Panc1 (cell line): ENCODE measurements at regions not wholly inside any gene's neighbourhood (a gene's known extent, or its start where the extent isn't known, plus 50 kb on each side); places are given as distances from the start of the nearest gene placed in this dataset.

Source experiments
- ATAC-seq: fragments of 200-7000 bp; cut with Tn5 transposase; 2 replicates; pipeline ENCODE4 v1.9.1; 2020; ENCODE audit warnings: mild to moderate bottlenecking, moderate library complexity
- BruUV-seq: library from RNA; stranded (reverse); fragments of 400-500 nt; replicated peaks from 2 replicates; lab custom pipeline; 2021; lab: Mats Ljungman, UMichigan
- CTCF ChIA-PET: fragments of 300-600 bp; sonication (Branson Sonifier 250); formaldehyde crosslinking; loops from one replicate; lab custom pipeline; 2022; ENCODE audit warnings: antibody characterized with exemption; lab: Charles Lee
- POLR2A ChIA-PET: fragments of 300-600 bp; sonication (Branson Sonifier 250); formaldehyde crosslinking; loops from one replicate; lab custom pipeline; 2022; ENCODE audit warnings: antibody characterized with exemption; lab: Charles Lee
- DNase-seq: peaks from one replicate; pipeline ENCODE4 v3.0.0-alpha.2; 2010; ENCODE audit warnings: low read depth, low spot score
- H3K27ac ChIP-seq: 2 replicates; pipeline ENCODE4 v1.5.1; 2011; ENCODE audit warnings: mild to moderate bottlenecking, low read length, inconsistent platforms
- H3K27me3 ChIP-seq: fragments of 200-500 bp; sonication (Bioruptor generic); 2 replicates; pipeline ENCODE4 v1.6.0; 2014; ENCODE audit warnings: low read length, inconsistent platforms; ENCODE audit not compliant: control insufficient read depth, insufficient read depth
- H3K36me3 ChIP-seq: fragments of 200-500 bp; sonication (Bioruptor generic); 2 replicates; pipeline ENCODE4 v1.5.1; 2014; ENCODE audit warnings: inconsistent platforms, mild to moderate bottlenecking, low read length, moderate library complexity; ENCODE audit not compliant: control insufficient read depth, insufficient read depth
- H3K4me1 ChIP-seq: 2 replicates; pipeline ENCODE4 v1.5.1; 2011; ENCODE audit warnings: inconsistent platforms, mild to moderate bottlenecking, low read length, moderate library complexity; ENCODE audit not compliant: control insufficient read depth, insufficient read depth
- H3K4me3 ChIP-seq, 2 experiments: 2 replicates each; pipeline ENCODE4 v1.5.1; 2011 to 2012; ENCODE audit warnings: low read depth in 2 of 2, low read length in 2 of 2, mild to moderate bottlenecking in 2 of 2, inconsistent platforms in 1 of 2, moderate library complexity in 1 of 2
- H3K9me3 ChIP-seq: fragments of 200-500 bp; sonication (Bioruptor generic); 2 replicates; pipeline ENCODE4 v1.5.1; 2014; ENCODE audit warnings: low read depth, mild to moderate bottlenecking, inconsistent platforms, low read length, moderate library complexity; ENCODE audit not compliant: control insufficient read depth, insufficient read depth
- POLR2AphosphoS5 ChIP-seq: IDR thresholded peaks from 2 replicates; pipeline ENCODE4 v1.6.1; 2012; ENCODE audit warnings: mild to moderate bottlenecking, low read depth, low read length, moderate library complexity
- SIN3A ChIP-seq: IDR thresholded peaks from 2 replicates; pipeline ENCODE4 v1.6.1; 2012; ENCODE audit warnings: low read depth, mild to moderate bottlenecking, low read length, moderate library complexity, borderline replicate concordance; ENCODE audit not compliant: insufficient read depth
- TCF7L2 ChIP-seq: IDR thresholded peaks from 2 replicates; pipeline ENCODE4 v1.6.1; 2011; ENCODE audit warnings: mild to moderate bottlenecking, low read depth, low read length, inconsistent platforms
- in situ Hi-C: cut with HindIII; loops from 2 replicates; pipeline ENCODE4 v1.10.0; 2016; ENCODE audit warnings: low sequenced_read_pairs, low pct_unique_long_range_greater_than_20kb
- intact Hi-C: fragments of 100-400 bp; cut with micrococcal nuclease; formaldehyde crosslinking; loops from one replicate; pipeline ENCODE4 v1.10.0; 2022; ENCODE audit not compliant: unreplicated experiment
- TF ChIP-seq, protein P1 (sequence below), 2 experiments: IDR thresholded peaks; 2 replicates each; pipeline ENCODE4 v1.6.1; 2011 to 2012; ENCODE audit warnings: low read depth in 2 of 2, control low read depth in 1 of 2, low read length in 1 of 2, mild to moderate bottlenecking in 1 of 2, moderate library complexity in 1 of 2; ENCODE audit not compliant: insufficient read depth in 1 of 2
- TF ChIP-seq, protein P2 (sequence below): fragments of 450-650 bp; IDR thresholded peaks from 2 replicates; pipeline ENCODE4 v1.5.1; 2017; ENCODE audit warnings: mild to moderate bottlenecking

DNA sequence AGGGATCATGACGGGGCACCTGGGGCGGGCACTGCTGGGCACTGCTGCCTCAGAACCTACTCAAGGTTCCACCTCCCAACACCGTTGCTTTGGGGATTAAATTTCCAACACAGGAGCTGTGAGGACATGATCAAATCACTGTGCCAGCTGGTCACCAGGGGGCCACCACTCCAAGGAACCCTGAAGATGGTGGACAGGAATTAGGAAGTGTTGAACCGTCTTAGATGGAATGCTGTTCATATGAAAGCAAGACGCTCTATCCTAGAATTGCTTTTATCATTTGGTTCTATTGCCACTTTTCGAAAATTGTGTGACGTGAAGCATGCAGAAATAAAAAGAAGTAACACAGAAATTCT, 140.3 kb downstream of the DLL1 start:
- intact Hi-C loops = no loop called here
- H3K4me1 ChIP-seq = peaks cover 14% of the 10 kb centered on the region
- ChIA-PET POLR2A (no interaction called here), CTCF (interaction anchor here (1.1 kb wide), 1 partner anchor 20 kb away, joined by 4 read pairs; no protein-coding TSS in a partner anchor)
- no peaks in the 10 kb centered on the region for H3K36me3 ChIP-seq
- no peak overlapping the region for H3K4me3 ChIP-seq
- ATAC-seq = no peak
- no peak for DNase-seq
- BruUV-seq = no TSS peak
- H3K27me3 ChIP-seq = no peaks in the 10 kb centered on the region
- TF ChIP-seq TCF7L2 (no peak), SIN3A (no peak), POLR2AphosphoS5 (no peak)
- TF ChIP-seq, protein P1, sequence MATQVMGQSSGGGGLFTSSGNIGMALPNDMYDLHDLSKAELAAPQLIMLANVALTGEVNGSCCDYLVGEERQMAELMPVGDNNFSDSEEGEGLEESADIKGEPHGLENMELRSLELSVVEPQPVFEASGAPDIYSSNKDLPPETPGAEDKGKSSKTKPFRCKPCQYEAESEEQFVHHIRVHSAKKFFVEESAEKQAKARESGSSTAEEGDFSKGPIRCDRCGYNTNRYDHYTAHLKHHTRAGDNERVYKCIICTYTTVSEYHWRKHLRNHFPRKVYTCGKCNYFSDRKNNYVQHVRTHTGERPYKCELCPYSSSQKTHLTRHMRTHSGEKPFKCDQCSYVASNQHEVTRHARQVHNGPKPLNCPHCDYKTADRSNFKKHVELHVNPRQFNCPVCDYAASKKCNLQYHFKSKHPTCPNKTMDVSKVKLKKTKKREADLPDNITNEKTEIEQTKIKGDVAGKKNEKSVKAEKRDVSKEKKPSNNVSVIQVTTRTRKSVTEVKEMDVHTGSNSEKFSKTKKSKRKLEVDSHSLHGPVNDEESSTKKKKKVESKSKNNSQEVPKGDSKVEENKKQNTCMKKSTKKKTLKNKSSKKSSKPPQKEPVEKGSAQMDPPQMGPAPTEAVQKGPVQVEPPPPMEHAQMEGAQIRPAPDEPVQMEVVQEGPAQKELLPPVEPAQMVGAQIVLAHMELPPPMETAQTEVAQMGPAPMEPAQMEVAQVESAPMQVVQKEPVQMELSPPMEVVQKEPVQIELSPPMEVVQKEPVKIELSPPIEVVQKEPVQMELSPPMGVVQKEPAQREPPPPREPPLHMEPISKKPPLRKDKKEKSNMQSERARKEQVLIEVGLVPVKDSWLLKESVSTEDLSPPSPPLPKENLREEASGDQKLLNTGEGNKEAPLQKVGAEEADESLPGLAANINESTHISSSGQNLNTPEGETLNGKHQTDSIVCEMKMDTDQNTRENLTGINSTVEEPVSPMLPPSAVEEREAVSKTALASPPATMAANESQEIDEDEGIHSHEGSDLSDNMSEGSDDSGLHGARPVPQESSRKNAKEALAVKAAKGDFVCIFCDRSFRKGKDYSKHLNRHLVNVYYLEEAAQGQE (IDR thresholded peaks at IDR 0.05; ENCODE audit: insufficient read depth in 1 of 2, low read depth in 2 of 2, low read length in 1 of 2) = no peak
- TF ChIP-seq, protein P2, sequence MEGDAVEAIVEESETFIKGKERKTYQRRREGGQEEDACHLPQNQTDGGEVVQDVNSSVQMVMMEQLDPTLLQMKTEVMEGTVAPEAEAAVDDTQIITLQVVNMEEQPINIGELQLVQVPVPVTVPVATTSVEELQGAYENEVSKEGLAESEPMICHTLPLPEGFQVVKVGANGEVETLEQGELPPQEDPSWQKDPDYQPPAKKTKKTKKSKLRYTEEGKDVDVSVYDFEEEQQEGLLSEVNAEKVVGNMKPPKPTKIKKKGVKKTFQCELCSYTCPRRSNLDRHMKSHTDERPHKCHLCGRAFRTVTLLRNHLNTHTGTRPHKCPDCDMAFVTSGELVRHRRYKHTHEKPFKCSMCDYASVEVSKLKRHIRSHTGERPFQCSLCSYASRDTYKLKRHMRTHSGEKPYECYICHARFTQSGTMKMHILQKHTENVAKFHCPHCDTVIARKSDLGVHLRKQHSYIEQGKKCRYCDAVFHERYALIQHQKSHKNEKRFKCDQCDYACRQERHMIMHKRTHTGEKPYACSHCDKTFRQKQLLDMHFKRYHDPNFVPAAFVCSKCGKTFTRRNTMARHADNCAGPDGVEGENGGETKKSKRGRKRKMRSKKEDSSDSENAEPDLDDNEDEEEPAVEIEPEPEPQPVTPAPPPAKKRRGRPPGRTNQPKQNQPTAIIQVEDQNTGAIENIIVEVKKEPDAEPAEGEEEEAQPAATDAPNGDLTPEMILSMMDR = no peak
- H3K9me3 ChIP-seq = no peaks in the 10 kb centered on the region
- in situ Hi-C loops = no loop called here
- H3K27ac ChIP-seq = no peak overlapping the region

- in situ Hi-C loops (no loop called here), intact Hi-C loops (no loop called here)
- H3K4me3 ChIP-seq = no peak overlapping the region
- H3K27ac ChIP-seq = no peak overlapping the region
- BruUV-seq = no TSS peak
- TF ChIP-seq TCF7L2 (no peak), SIN3A (no peak), POLR2AphosphoS5 (no peak)
- TF ChIP-seq, protein P1 (IDR thresholded peaks at IDR 0.05; ENCODE audit: insufficient read depth in 1 of 2, low read depth in 2 of 2, low read length in 1 of 2) = no peak
- TF ChIP-seq, protein P2 = no peak
- no peaks in the 10 kb centered on the region for H3K9me3 ChIP-seq
- no peak for DNase-seq
- H3K27me3 ChIP-seq = no peaks in the 10 kb centered on the region
- no peaks in the 10 kb centered on the region for H3K36me3 ChIP-seq
- CTCF ChIA-PET = no interaction called here
- ATAC-seq = no peak
- H3K4me1 ChIP-seq = peaks cover 14% of the 10 kb centered on the region
- POLR2A ChIA-PET = no interaction called here
Observed at GRCh38 chr6:170149681-170150589, 140.9 kb downstream of the DLL1 start.
